ENCODE measurements at regions not wholly inside any gene's neighbourhood (a gene's known extent, or its start where the extent isn't known, plus 50 kb on each side); places are given as distances from the start of the nearest gene placed in this dataset.

DNA sequence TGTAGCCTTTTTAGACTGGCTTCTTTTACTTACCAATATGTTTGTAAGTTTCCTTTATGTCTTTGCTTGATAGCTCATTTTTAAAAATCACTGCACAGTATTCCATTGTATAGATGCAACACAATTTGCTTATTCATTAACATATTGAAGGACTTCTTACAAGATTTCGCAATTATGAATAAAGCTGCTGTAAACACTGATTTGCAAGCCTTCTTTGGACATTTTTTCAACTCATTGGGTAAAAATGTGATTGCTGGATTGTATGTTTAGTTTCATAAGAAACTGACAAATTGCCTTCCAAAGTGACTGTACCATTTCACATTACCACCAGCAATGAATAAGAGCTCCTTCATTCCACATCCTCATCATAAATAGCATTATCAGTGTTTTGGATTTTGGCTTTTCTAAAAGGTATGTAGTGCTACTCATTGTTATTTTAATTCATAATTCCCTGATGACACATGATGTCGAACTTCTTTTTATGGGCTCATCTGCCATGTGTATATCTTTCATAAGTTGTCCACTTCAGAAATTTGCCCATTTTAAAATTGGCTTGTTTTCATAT is 80.7 kb downstream of the TFAP2B start:
- TF ChIP-seq EZH2 (IDR thresholded peaks at IDR 0.05; ENCODE audit: borderline replicate concordance, low read depth, low read length, poor library complexity, severe bottlenecking), result no peak
- TF ChIP-seq CTCF (conservative IDR thresholded peaks at IDR 0.05; ENCODE audit: low read depth, low read length), result no peak

All from A673 (cell line).